Stimulated activated CD4-positive, alpha-beta T cell treated with anti-CD3 and anti-CD28 coated beads, Interleukin-4, amount 100 ng/mL, for 48 hours (primary cell): ENCODE measurements at regions not wholly inside any gene's neighbourhood (a gene's known extent, or its start where the extent isn't known, plus 50 kb on each side); places are given as distances from the start of the nearest gene placed in this dataset.

ENCODE experiments used
- DNase-seq, 2 donors: peaks; one replicate each; pipeline ENCODE4 v3.0.0-alpha.2; 2020; ENCODE audit warnings: low read depth in 2 of 2

DNA sequence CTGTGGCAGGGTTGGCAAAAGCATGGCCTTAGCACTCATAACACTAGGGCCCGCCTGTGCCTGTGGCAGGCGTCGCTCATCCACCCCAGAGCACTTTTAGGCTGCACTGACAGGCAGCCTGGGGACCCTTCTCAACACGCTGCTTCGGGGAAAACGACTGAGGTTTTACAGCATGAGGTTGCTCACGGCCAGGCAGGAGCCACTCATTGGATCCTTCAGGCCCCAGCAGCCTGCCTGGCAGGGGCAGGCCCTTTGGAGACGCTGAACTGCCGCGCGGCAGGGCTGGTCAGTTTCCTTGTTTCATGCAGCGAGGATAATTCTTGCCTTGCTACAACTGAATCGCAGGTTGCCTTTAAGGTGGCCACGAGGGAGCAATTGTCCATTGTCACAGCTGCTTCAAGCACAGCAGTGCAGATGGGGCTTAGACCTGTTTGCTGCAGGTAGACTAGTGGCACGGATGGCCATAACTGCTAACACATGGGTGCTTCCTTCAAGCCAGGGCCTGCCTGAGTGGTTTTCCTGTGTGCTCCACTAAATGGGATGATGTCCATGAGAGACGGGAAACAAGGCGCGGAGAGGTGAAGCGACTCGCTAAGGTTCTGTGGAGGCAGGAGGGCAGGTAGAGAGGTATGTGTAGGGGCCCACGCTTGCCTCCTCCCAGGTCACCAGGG, 49.9 kb upstream of the HS6ST1 start:
- DNase-seq: no peak

DNA sequence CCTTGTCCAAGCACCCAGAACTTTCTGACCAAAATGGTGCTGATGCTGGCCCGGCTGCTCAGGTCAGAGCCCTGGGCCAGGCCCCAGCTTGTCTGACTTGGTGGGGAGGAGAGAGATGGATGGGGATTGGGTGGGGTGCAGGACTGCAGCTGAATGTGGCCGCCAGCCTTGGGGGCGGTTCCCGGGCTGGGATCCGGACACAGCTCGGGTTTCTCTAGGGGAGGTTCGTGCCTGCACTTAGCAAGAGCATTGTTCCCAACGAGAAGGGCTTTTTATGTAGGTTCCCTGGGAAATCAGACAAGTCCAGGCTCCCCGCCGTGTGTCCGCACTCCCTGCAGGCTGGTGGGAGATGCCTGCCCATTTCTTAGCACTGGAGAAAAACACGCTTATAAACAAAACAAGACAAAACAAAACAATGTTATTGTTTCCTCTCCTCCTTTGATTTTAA, 50.5 kb upstream of the HS6ST1 start:
- no peak for DNase-seq

DNA sequence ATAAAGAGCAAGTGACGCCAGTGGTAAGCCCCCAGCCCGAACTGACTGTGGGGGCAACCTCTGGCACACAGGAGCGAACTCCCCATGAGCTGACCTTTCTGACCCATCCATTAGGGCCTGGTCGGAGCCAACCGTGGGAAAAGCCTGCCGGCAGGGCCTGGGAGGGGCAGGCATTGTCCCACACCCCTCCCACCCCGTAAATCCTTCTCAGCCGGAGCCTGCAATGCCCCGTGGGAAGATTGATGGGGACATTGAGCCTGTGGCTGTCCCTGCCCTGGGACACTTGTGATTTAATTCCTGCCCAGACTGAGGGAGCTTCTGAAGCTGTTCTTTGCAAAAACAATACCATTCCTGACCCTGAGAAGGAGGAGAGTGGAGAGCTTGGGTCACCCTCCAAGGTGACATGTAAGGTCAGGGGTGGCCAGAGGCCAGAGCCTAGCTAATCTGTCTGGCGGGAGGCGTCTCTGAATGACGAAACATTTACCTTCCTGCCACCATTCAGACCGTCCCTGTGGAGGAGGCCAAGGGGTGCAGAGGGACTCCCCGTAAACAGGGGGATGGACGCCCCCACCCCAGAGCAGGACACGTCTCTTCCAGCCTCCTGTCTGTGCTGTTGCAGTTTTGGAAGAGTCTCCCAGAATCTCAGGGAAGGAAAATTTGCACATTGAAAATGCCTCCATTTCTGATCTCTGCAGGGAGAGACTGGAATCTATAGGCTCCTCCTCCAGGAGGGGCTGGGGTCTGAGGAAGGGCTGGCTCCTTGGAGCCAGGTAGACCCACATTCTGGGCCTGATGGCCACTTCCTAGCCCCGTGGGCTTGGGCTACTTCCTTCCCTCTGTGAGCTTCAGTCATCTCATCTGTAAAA, 51.2 kb upstream of the HS6ST1 start:
- DNase-seq: no peak

DNA sequence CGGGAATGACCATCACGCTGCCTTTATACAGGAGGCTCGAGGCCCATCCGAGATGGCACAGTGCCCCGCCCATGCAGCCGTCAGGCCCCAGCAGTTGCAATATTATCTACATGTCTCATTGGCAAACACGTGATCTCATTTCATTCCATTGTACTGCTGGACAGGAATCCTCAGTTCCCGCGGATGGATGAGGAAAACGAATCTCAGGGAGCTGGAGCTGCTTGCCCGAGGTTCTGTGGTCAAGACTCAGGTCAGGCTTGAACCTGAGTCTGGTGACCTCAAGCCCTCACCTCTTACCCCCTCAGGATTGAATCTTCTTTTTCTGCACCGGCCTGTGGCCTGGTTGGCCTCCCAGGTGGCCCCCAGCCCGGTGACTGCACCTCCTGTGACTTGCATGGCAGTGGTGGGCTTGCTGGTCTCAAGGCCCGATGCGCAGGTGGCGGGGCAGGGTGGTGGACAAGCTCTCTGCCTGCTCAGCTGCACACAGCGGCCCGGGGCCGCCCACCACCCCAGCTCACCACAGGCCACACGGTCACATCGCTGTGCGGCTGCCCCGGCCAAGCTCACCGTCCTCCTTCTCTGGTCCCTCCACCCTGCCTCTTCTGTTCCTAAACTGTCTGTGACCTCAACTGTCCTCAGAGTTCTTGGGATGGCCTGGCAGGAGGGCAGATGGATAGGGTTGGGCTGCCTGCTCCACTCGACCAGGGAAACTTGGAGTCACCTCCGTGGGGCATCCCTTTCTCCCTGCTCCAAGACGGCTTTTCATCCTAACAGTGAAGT, 52.0 kb upstream of the HS6ST1 start:
- no peak for DNase-seq

DNA sequence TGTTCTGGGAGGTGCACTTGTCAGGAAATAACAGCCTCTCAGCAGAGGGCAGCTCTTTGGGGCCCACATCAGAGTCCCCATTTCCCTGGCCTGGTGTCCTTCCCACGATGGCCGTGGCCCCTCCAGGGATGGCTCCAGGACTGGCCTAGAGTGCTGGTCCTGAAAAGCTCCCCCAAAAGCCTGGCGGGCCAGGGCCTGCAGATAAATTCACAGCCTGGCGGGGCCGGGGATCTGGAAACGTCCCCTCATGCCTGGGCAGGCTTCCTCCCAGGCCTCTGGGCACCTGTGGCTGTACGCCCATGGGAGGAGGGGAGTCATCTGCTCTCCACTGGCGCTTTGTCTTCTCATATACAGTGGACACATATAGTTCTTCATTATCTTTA, 52.6 kb upstream of the HS6ST1 start:
- DNase-seq: no peak

DNA sequence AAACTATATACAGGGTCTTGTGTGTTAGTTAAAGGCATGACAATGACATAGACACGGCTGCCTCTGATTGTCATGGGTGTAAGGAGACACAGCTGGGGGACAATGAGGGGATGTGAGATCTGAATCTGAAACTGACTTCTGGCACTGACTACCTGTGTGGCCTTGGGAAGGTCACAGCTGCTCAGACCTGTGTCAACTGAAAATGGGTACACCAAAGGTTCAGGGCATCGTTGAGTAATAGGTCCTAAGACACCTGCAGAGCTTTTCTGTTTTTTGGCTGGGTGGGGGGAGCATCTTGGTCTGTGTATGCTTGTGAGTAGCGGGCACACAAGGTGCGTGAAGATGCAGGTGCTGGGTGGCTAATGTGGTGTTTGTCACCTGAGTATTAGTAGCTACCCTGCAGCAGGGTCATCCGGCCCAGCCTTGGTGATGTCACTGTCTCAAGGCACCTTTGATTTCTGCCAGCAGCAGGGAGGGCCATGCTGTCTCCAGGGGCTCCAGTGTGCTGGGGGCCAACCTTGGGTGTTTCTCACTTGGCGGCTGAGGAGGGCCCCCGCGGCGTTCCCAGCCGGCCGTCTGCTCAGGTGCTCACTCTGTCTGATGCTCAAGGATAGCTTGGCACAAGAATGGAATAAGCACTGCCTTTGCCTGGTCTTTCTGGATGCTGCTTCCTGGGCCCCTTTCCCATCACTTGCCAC, 53.1 kb upstream of the HS6ST1 start:
- DNase-seq: no peak

DNA sequence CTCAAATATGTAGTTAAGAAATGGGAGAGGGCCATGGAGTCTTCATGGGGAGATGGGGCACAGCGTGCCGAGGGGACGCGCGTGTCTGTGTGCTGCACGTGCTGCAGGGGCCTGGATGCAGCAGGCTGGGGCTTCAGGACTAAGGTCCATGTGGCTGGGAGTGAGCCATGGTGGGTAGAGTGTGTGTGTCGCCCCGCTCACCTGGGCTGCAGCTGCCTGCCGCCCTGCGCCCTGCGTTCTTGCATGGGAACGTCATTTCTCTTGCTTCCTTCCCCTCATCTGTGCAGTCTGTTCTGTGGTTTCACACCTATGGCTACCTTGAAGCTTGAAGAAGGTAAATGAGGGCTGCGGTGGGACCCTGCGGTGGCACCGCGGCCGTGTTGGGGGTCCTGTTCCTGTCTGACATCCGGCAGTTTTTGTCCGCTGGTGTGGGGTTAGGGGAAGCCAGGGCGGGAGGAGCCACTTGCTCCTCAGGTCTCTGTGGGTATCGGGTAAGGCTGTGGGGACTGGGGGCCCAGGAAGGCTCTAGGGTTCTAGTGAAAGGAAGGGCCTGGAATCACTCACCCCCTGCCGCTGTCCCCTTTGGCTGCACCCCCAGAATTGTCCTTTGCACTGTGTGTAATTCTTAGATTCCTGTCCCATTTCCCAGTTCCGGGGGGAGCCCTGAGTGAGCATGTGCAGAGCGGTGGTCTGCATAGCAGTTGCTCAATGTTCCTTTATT, 54.1 kb upstream of the HS6ST1 start:
- no peak for DNase-seq

DNA sequence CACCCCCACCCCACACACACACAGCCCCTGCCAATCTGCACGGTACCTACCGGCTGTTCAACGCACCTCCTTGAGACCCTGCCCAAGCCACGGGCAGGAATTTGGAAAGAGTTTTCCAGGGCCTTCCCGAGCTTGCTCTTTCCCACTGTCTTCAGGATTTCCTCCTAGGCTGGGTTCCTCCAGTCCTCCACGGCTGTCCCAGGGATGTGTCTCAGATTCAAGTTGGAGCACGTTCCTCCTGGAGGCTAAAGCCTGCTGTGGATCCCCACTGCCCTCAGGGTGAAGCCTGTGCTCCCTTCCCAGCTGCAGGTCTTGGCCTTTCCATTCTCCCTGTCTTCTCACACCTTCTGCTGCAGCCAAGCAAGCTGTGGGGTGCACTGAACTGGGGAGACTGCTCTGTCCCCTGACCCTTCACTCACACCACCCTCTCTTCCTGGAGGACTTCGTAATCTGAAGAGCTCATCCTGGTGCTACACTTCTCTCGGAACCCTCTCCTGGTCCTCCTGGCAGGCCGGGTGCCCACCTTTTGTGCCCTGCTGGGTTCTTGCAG, 54.9 kb upstream of the HS6ST1 start:
- no peak for DNase-seq

DNA sequence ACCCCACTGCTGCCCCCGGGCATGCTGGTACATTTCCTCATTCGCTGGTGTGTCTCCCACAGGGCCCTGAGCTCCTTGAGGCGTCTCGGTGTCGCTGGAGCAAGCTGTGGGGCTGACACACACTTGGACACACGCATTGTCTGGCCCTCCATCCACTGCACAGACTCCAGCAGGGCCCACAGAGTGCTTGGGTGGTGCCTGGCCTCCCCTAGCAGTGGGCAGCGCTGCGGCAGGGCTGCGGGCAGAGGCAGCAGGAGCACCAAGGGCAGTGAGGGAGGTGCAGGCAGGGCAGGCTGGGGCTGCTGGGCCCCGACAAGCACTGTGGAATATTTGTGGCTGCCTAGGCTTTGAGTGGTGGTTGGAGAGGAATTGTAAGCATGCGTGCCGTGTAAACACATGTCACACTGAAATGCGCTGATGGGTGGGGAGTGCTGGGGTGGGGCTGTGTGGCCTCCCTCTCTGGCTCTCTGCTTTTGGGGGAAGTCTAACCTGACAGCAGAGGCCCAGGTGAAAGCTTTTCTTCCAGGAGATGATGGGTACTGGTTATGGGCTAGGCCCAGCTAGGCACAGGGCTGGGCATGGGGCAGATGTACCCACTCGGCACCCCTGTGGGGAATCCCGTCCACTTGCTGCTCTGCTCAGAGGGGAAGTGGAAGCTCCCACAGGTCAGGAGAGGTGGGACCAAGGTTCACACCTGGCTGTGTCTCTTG, 55.5 kb upstream of the HS6ST1 start:
- DNase-seq: no peak

DNA sequence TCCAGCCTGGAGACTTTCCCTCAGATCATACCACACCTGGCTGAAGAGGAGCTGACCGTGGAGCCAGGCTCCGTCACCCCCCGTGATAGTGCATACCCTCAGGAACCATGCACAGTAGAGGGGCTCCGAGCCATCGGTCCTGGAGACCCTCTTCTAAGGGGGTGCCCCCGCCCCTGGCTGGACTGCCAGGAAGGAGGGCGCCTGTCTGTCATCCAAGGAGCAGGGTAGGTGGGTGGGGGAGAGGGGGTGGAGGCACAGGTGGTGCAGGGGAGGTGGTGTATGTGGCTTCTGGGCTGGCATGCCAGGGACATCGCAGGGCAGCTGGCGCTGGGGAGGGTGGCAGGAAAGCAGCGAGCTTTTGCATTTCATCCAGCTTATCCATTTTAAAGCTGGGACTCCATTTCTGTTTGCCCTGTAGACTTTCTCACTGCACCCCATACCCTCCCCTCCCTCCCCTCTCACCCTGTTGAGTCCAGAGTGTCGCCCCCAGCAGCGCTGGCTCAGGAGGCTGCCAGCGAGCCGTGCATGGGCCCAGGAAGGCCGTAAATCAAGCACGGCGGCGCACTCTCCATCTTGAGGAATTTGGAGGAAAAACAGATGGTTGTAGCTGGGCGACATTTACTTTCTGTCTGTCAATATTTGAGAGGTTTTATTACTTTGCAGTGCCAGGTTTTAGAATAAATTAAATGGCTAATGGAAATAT, 56.2 kb upstream of the HS6ST1 start:
- DNase-seq: no peak

DNA sequence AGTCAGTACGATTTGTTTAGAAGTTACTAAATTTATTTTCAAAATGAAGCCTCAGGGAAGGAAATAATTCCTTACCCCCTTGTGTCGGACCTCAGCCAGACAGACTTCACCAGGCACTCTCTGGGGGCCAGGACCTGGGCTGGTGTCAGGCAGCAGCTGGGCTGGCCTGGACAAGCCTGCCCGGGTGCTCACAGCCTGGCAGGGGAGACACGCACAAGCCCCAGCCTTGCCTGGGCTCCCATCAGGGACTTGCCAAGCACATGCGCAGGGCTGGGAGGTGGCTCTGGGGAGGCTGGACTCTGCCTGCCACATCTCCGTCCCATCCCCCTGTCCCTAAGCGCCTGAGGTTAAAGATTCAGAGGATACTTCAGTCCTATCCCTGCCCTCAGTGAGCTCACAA, 56.8 kb upstream of the HS6ST1 start:
- DNase-seq: no peak

DNA sequence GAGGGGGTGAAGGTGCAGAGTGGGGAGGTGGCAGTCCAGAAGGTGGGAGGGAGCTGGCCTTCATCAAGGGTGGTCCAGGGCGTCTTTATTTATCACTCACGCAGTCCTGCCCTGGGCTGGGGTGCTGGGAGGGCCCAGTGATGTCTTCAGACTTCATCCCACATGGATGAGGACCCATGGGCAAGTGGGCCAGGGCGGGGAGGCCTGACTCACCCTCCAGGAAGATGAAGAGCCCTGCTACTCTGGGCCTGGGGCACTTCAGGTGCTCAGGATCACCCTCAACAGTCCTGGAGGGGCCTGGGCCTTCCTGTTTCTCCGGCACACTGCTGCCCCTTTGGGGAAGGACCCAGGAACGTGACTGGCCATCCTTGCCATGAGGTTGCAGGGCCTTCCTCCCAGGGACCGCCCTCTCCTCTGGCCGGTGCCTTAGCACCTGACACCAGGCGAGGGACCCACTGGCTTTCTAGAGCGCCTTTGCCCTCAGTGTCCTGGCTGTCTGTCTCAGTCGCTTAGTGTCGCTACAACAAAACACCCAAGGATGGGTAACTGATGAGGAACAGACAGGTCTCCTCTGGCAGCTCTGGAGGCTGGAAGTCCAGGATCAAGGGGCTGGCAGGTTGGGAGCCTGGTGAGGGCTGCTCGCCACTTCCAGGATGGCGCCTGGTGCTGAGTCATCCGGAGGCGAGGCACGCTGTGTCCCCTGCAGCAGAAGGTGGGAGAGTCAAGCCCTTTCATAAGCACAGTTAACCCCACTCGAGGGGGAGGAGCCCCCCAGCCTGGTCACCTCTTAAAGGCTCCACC, 57.8 kb upstream of the HS6ST1 start:
- no peak for DNase-seq

DNA sequence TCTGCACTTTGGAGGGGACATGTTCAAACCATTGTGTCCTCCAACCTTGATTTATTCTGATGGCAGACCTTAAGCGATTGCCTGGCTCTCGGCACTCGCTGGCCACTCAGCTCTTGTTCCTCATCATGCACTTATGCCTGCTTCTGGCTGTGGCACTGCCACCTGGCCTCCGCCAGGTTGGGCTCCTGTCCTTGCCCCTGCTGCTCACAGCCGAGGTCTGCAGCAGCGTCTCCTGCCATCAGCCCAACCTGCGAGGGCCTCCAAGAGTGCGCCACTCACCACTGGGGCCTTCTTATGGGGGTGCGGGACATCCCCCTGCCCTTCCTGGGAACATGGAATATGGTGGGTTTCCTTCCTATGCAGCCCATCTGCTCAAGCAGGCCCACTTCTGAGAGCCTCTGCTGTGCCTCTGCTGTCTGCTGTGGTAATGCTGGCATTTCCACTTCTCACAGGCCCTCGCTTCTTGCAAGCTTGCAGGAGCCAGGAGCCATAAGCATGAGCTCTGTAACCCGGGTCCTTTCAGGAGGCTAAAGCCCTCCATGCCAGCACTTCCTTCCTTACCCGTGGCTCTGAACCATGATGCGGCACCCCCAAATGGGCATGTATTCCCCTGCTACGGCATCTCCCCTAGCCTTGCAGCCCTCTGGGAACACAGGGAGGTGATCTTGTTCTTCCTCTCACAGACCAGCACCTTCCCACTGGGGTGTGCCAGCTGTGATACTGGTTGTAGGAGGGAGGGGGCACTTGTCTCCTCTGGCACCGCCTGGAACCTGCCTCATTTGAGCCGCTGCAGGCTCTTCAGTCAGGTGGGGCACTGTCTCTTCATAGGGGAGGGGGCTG, 58.6 kb upstream of the HS6ST1 start:
- DNase-seq: no peak

DNA sequence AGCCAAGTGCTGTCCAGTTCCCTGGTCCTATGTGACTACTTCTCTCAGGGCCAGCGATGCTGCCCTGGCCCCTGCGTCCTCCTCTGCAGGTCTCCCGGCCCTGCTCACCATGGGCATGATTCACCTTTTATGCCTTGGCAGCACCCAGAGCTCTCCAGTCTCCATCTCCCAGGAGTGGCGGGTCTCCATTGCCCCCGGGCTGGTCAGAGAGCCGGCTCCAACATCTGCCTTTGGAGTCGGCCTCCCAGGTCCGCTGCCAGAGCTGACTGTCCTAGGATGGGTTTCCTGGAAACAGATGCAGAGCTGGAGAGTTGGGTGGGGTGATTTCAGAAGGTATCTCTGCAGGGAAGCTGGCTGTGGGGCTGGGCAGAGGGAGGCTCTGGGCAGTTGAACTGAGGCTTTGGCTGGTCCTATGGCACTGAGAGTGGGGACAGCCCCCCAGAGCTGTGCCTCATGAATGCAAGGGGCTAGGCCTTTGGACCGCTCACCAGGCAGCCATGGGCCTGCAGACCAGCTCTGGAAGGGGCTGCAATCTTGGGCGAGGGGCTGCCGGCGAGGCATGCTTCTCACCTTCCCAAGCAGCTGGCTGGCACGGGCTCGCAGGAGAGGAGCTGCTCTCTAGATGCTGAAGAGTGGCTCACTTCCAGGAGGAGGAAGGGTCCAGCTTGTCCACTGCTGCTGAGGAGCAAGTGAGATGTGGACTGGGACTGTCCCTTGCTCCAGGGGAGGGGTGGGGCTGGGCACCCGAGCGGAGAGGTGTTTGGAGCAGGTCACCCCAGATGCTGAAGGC, 59.8 kb upstream of the HS6ST1 start:
- no peak for DNase-seq

DNA sequence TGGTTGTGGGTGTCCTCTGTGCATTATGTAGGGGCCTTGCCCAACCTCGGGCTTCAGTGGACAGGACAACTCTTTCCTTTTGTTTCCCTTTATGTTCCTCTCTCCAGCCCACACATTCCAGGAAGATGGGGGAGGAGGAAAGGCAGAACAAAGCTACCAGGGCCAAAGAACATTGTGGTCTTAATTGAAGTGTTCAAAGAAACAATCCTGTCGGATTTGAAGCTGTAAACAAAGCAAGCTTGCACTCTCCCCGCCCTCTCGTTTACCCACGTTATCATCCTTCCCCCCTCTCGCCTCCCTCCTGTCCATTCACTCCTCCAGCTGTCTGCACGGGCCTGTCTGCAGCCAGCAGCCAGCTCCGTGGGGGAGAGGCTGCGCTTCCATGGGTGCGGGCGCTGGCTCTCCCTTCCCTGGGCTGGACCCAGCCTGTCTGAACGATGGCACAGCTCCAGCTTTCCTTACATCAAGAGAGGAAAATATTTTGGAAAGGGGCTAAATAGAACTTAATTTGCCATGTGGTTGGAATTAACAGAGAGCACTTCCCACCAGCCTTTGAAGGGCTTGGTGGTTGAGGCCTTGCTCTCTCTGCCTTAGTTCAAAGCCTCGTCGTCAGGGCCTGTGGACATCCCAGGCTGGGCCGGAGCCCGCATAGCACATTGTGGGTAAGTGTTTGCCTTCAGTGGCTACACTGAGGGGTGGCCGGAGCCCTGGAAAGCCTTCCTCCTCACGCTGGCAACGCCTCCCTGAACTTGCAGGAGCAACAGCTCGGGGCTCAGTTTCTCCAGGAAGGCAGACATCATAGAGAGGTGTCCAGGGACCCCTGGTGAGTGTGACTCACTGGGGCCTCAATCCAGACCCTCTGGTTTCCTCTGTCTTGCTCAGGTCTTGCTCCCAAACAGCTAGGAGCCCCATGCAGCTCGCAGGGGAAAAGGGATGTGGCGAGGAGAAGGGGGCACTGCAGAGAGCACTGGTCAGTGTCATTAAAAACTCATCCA, 60.6 kb upstream of the HS6ST1 start:
- DNase-seq: no peak
